H9 (cell line): ENCODE measurements at regions not wholly inside any gene's neighbourhood (a gene's known extent, or its start where the extent isn't known, plus 50 kb on each side); places are given as distances from the start of the nearest gene placed in this dataset.

ENCODE experiments used
- DNase-seq: peaks from one replicate; pipeline ENCODE4 v3.0.0-alpha.2; 2017
- H2AFZ ChIP-seq: one replicate; pipeline ENCODE4 v1.6.1; 2013; ENCODE audit warnings: mild to moderate bottlenecking, low read length, control low read depth, moderate library complexity
- H2AK5ac ChIP-seq: 2 replicates; pipeline ENCODE4 v1.6.1; 2013; ENCODE audit warnings: low read length, control low read depth, mixed read lengths; ENCODE audit not compliant: insufficient read length
- H2BK120ac ChIP-seq: one replicate; pipeline ENCODE4 v1.6.1; 2013; ENCODE audit warnings: low read depth, mild to moderate bottlenecking, low read length, control low read depth, inconsistent platforms; ENCODE audit not compliant: poor library complexity, severe bottlenecking
- H2BK12ac ChIP-seq: 2 replicates; pipeline ENCODE4 v1.6.1; 2013; ENCODE audit warnings: low read length, control low read depth, mixed read lengths, low read depth; ENCODE audit not compliant: insufficient read length
- H2BK15ac ChIP-seq: 2 replicates; pipeline ENCODE4 v1.6.1; 2013; ENCODE audit warnings: low read depth, low read length, control low read depth
- H2BK20ac ChIP-seq: one replicate; pipeline ENCODE4 v1.6.1; 2013; ENCODE audit warnings: low read depth, mild to moderate bottlenecking, low read length, control low read depth, inconsistent platforms; ENCODE audit not compliant: poor library complexity, severe bottlenecking
- H2BK5ac ChIP-seq: 2 replicates; pipeline ENCODE4 v1.6.1; 2013; ENCODE audit warnings: low read length, control low read depth, mixed read lengths; ENCODE audit not compliant: insufficient read length
- H3K14ac ChIP-seq: 2 replicates; pipeline ENCODE4 v1.6.1; 2013; ENCODE audit warnings: low read length, control low read depth; ENCODE audit not compliant: insufficient read depth
- H3K18ac ChIP-seq: 2 replicates; pipeline ENCODE4 v1.6.1; 2013; ENCODE audit warnings: low read depth, mild to moderate bottlenecking, mixed read lengths, low read length, control low read depth; ENCODE audit not compliant: insufficient read length
- H3K23ac ChIP-seq: 2 replicates; pipeline ENCODE4 v1.6.1; 2013; ENCODE audit warnings: low read length, control low read depth, mixed read lengths, low read depth; ENCODE audit not compliant: insufficient read length
- H3K23me2 ChIP-seq: 2 replicates; pipeline ENCODE4 v1.6.1; 2013; ENCODE audit warnings: low read depth, mild to moderate bottlenecking, mixed read lengths, low read length, control low read depth; ENCODE audit not compliant: insufficient read length, poor library complexity, severe bottlenecking
- H3K27ac ChIP-seq: 2 replicates; pipeline ENCODE4 v1.5.1; 2013; ENCODE audit warnings: low read length, control low read depth, mixed read lengths, low read depth; ENCODE audit not compliant: insufficient read length
- H3K27me3 ChIP-seq: 2 replicates; pipeline ENCODE4 v1.6.1; 2013; ENCODE audit warnings: low read length, control low read depth, inconsistent platforms; ENCODE audit not compliant: insufficient read depth
- H3K4ac ChIP-seq: 2 replicates; pipeline ENCODE4 v1.6.1; 2013; ENCODE audit warnings: low read depth, mild to moderate bottlenecking, control low read depth, inconsistent platforms, low read length, moderate library complexity
- H3K4me1 ChIP-seq: 2 replicates; pipeline ENCODE4 v1.6.1; 2013; ENCODE audit warnings: low read length, control low read depth, inconsistent platforms; ENCODE audit not compliant: insufficient read depth
- H3K4me2 ChIP-seq: 2 replicates; pipeline ENCODE4 v1.6.1; 2013; ENCODE audit warnings: low read length, control low read depth, mixed read lengths; ENCODE audit not compliant: insufficient read length, insufficient read depth
- H3K56ac ChIP-seq: 2 replicates; pipeline ENCODE4 v1.6.1; 2013; ENCODE audit warnings: low read depth, mild to moderate bottlenecking, mixed read lengths, low read length, control low read depth; ENCODE audit not compliant: insufficient read length
- H3K79me1 ChIP-seq: 2 replicates; pipeline ENCODE4 v1.6.1; 2013; ENCODE audit warnings: low read depth, mild to moderate bottlenecking, moderate library complexity, low read length, control low read depth, inconsistent platforms; ENCODE audit not compliant: insufficient read depth, poor library complexity, severe bottlenecking
- H3K79me2 ChIP-seq: 2 replicates; pipeline ENCODE4 v1.6.1; 2013; ENCODE audit warnings: low read length, control low read depth, inconsistent platforms; ENCODE audit not compliant: insufficient read depth
- H3K9ac ChIP-seq: 2 replicates; pipeline ENCODE4 v1.6.1; 2013; ENCODE audit warnings: low read length, control low read depth, mixed read lengths; ENCODE audit not compliant: insufficient read length; ENCODE audit errors: extremely low read depth
- H3K9me3 ChIP-seq: one replicate; pipeline ENCODE4 v1.6.1; 2013; ENCODE audit warnings: low read depth, low read length, inconsistent platforms; ENCODE audit not compliant: control insufficient read depth
- H3T11ph ChIP-seq: one replicate; pipeline ENCODE4 v1.6.1; 2013; ENCODE audit warnings: mild to moderate bottlenecking, low read length, control low read depth, inconsistent platforms
- H4K20me1 ChIP-seq: one replicate; pipeline ENCODE4 v1.6.1; 2013; ENCODE audit not compliant: control insufficient read depth, insufficient read length, insufficient read depth
- H4K5ac ChIP-seq: 2 replicates; pipeline ENCODE4 v1.6.1; 2013; ENCODE audit warnings: low read depth, mild to moderate bottlenecking, mixed read lengths, low read length, control low read depth; ENCODE audit not compliant: insufficient read length
- H4K8ac ChIP-seq: replicated peaks from 2 replicates; pipeline ENCODE4 v1.6.1; 2013; ENCODE audit warnings: low read length, control low read depth, mixed read lengths, low read depth; ENCODE audit not compliant: insufficient read length
- H4K91ac ChIP-seq: 2 replicates; pipeline ENCODE4 v1.6.1; 2013; ENCODE audit warnings: low read depth, mild to moderate bottlenecking, moderate library complexity, mixed read lengths, low read length, control low read depth; ENCODE audit not compliant: insufficient read length
- H3K27ac Mint-ChIP-seq, 3 experiments: 2 replicates in 2 of 3; 3 replicates in 1 of 3; pipeline ENCODE4 v1.8.0; 2020 to 2021; ENCODE audit warnings: mixed read lengths in 3 of 3, mild to moderate bottlenecking in 1 of 3, moderate library complexity in 1 of 3
- H3K27me3 Mint-ChIP-seq: 2 replicates; pipeline ENCODE4 v1.8.0; 2021; ENCODE audit warnings: low read depth, mild to moderate bottlenecking, moderate library complexity, mixed read lengths
- H3K36me3 Mint-ChIP-seq, 3 experiments: 2 replicates in 2 of 3; 3 replicates in 1 of 3; pipeline ENCODE4 v1.8.0; 2020 to 2021; ENCODE audit warnings: low read depth in 3 of 3, mixed read lengths in 3 of 3; ENCODE audit not compliant: insufficient read depth in 1 of 3
- H3K4me1 Mint-ChIP-seq, 2 experiments: 2 replicates each; pipeline ENCODE4 v1.8.0; 2020; ENCODE audit warnings: mixed read lengths in 2 of 2
- H3K4me3 Mint-ChIP-seq, 2 experiments: 2 replicates in 1 of 2; 3 replicates in 1 of 2; pipeline ENCODE4 v1.8.0; 2020 to 2021; ENCODE audit warnings: mild to moderate bottlenecking in 2 of 2, mixed read lengths in 2 of 2, moderate library complexity in 1 of 2
- H3K9me3 Mint-ChIP-seq, 2 experiments: 2 replicates in 1 of 2; 3 replicates in 1 of 2; pipeline ENCODE4 v1.8.0; 2020; ENCODE audit warnings: mild to moderate bottlenecking in 2 of 2, mixed read lengths in 2 of 2, moderate library complexity in 1 of 2
- WGBS: extraction: QIAGEN DNeasy Blood & Tissue Kit; methylation state at CpG from one replicate; pipeline ENCODE4 v1.1.7; 2013; ENCODE audit warnings: missing lambda C conversion rate, low lambda C conversion rate, mixed read lengths; ENCODE audit not compliant: insufficient read length; ENCODE audit errors: extremely low coverage; 5-methylcytosine and 5-hydroxymethylcytosine counted together
- TF ChIP-seq, protein P1 (sequence below): fragments of 200-600 bp; sonication (generic); conservative IDR thresholded peaks from 3 replicates; pipeline ENCODE4 v1.8.0; 2021; ENCODE audit warnings: antibody characterized with exemption, mild to moderate bottlenecking

DNA sequence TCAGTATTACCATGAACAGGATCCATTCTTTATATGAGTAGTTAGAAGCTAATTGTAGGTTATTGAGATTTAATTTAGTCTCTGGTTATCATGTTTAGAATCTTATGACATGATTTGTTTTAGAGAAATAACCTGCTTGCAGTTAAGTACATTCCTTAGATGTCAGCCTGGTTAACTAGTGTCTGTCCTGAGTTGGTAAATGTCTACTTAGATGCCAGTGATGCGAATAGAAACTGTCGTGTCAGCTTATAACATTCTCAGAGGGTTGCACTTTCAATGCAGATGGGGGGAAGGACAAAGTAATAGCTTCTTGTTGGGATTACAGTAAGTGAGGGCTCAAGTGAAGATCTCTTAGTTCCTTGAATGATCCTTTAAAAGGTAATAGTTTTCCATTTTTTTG is 227.8 kb upstream of the SPRY1 start:
- no peaks in the 10 kb centered on the region for H3K23me2 ChIP-seq
- no peak overlapping the region for H3K14ac ChIP-seq
- no peak overlapping the region for H3K4ac ChIP-seq
- H3K79me1 ChIP-seq: no peaks in the 10 kb centered on the region
- H3K27ac ChIP-seq: no peak overlapping the region
- H3K27me3 Mint-ChIP-seq: no peaks in the 10 kb centered on the region
- H3K9me3 ChIP-seq: no peaks in the 10 kb centered on the region
- no peak overlapping the region for H3K4me3 Mint-ChIP-seq
- no peaks in the 10 kb centered on the region for H4K20me1 ChIP-seq
- H2BK12ac ChIP-seq: no peak overlapping the region
- H3K9me3 Mint-ChIP-seq: 0 out of 5 replicates have a peak, but pooled peaks cover 0 to 2% of the 10 kb centered on the region in 2 experiments
- no CpG with 5 or more reads among the region's 2 CpGs for WGBS
- no peak overlapping the region for H4K5ac ChIP-seq
- H2BK120ac ChIP-seq: no peak overlapping the region
- no peaks in the 10 kb centered on the region for H3K27me3 ChIP-seq
- TF ChIP-seq, protein P1, sequence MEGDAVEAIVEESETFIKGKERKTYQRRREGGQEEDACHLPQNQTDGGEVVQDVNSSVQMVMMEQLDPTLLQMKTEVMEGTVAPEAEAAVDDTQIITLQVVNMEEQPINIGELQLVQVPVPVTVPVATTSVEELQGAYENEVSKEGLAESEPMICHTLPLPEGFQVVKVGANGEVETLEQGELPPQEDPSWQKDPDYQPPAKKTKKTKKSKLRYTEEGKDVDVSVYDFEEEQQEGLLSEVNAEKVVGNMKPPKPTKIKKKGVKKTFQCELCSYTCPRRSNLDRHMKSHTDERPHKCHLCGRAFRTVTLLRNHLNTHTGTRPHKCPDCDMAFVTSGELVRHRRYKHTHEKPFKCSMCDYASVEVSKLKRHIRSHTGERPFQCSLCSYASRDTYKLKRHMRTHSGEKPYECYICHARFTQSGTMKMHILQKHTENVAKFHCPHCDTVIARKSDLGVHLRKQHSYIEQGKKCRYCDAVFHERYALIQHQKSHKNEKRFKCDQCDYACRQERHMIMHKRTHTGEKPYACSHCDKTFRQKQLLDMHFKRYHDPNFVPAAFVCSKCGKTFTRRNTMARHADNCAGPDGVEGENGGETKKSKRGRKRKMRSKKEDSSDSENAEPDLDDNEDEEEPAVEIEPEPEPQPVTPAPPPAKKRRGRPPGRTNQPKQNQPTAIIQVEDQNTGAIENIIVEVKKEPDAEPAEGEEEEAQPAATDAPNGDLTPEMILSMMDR: no peak
- H3T11ph ChIP-seq: no peak overlapping the region
- H4K91ac ChIP-seq: no peak overlapping the region
- H3K79me2 ChIP-seq: no peaks in the 10 kb centered on the region
- no peak overlapping the region for H3K18ac ChIP-seq
- no peak overlapping the region for H2BK20ac ChIP-seq
- H3K23ac ChIP-seq: no peak overlapping the region
- peaks cover 0 to 3% (median 3%) of the 10 kb centered on the region in 3 experiments; a peak in 2 of 7 replicates for H3K36me3 Mint-ChIP-seq
- no peak overlapping the region; a peak in 1 of 7 replicates for H3K27ac Mint-ChIP-seq
- no peak overlapping the region for H3K4me2 ChIP-seq
- DNase-seq: no peak
- no peak overlapping the region for H2AFZ ChIP-seq
- H2BK5ac ChIP-seq: no peak overlapping the region
- no peak overlapping the region for H4K8ac ChIP-seq
- H3K56ac ChIP-seq: no peak overlapping the region
- no peak overlapping the region for H2BK15ac ChIP-seq
- H3K9ac ChIP-seq: no peak overlapping the region
- H3K4me1 ChIP-seq: no peaks in the 10 kb centered on the region
- H2AK5ac ChIP-seq: no peak overlapping the region
- H3K4me1 Mint-ChIP-seq: peaks cover 2 to 3% of the 10 kb centered on the region in 2 experiments; a peak in 1 of 4 replicates
